IMR-90 (cell line): ENCODE measurements at regions not wholly inside any gene's neighbourhood (a gene's known extent, or its start where the extent isn't known, plus 50 kb on each side); places are given as distances from the start of the nearest gene placed in this dataset.

ENCODE experiments used
- CEBPB ChIP-seq: IDR thresholded peaks from 2 replicates; pipeline ENCODE4 v1.6.1; 2012; ENCODE audit warnings: low read depth, low read length, improper control_type of control experiment
- CHD1 ChIP-seq: IDR thresholded peaks from 2 replicates; pipeline ENCODE4 v1.6.1; 2012; ENCODE audit warnings: low read depth, low read length, improper control_type of control experiment
- CTCF ChIP-seq: conservative IDR thresholded peaks from 2 replicates; pipeline ENCODE4 v1.5.1; 2012; ENCODE audit warnings: mild to moderate bottlenecking, low read depth, low read length, improper control_type of control experiment
- FOS ChIP-seq: fragments of 150-350 bp; IDR thresholded peaks from 2 replicates; pipeline ENCODE4 v1.6.1; 2016; ENCODE audit warnings: low read depth, low read length
- MAFK ChIP-seq: IDR thresholded peaks from 2 replicates; pipeline ENCODE4 v1.6.1; 2012; ENCODE audit warnings: low read depth, low read length, improper control_type of control experiment
- MAZ ChIP-seq: IDR thresholded peaks from 2 replicates; pipeline ENCODE4 v1.6.1; 2012; ENCODE audit warnings: low read depth, mild to moderate bottlenecking, low read length, improper control_type of control experiment, moderate library complexity, borderline replicate concordance
- MXI1 ChIP-seq: IDR thresholded peaks from 2 replicates; pipeline ENCODE4 v1.6.1; 2012; ENCODE audit warnings: low read depth, mild to moderate bottlenecking, low read length, moderate library complexity, borderline replicate concordance
- NFE2L2 ChIP-seq: fragments of 150-350 bp; IDR thresholded peaks from 2 replicates; pipeline ENCODE4 v1.6.1; 2016; ENCODE audit warnings: low read depth, mild to moderate bottlenecking, low read length
- POLR2A ChIP-seq: IDR thresholded peaks from 2 replicates; pipeline ENCODE4 v1.6.1; 2012; ENCODE audit warnings: mild to moderate bottlenecking, low read depth, low read length
- RAD21 ChIP-seq: IDR thresholded peaks from 2 replicates; pipeline ENCODE4 v1.6.1; 2012; ENCODE audit warnings: low read length, improper control_type of control experiment
- RCOR1 ChIP-seq: IDR thresholded peaks from 2 replicates; pipeline ENCODE4 v1.6.1; 2012; ENCODE audit warnings: mild to moderate bottlenecking, low read length, improper control_type of control experiment; ENCODE audit not compliant: insufficient replicate concordance
- RFX5 ChIP-seq: IDR thresholded peaks from 2 replicates; pipeline ENCODE4 v1.8.0; 2012; ENCODE audit warnings: low read depth, mild to moderate bottlenecking, low read length, moderate library complexity
- TF ChIP-seq, protein P1 (sequence below): fragments of 150-350 bp; IDR thresholded peaks from 2 replicates; pipeline ENCODE4 v1.6.1; 2016; ENCODE audit warnings: low read depth, mild to moderate bottlenecking, low read length, moderate library complexity, borderline replicate concordance
- TF ChIP-seq, protein P2 (sequence below): fragments of 150-350 bp; IDR thresholded peaks from 2 replicates; pipeline ENCODE4 v1.6.1; 2017; ENCODE audit warnings: mild to moderate bottlenecking, antibody characterized with exemption, low read length, low read depth

DNA sequence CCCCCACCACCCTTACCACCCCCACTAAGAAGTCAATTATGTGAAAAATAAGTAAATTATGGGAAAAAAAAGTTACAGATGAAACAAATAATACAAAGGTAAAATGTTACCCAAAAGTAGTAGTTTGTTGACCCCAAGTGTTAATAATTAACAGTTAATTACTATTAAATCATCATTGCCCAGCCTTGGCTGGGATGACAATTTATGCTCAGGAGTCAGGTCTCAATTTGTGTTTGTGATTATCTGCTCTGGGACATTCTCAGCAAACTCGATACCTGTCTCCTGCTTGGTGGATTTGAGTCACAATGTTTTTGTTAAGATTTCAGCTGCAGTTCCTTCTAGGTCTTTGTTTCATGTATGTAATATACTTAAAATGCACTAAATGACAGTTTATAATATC is 172.3 kb upstream of the IRX3 start:
- TF ChIP-seq POLR2A (no peak), CEBPB (no peak), CTCF (no peak), RAD21 (no peak), MAFK (no peak), RFX5 (no peak), MXI1 (no peak), CHD1 (no peak), NFE2L2 (no peak), MAZ (no peak), RCOR1 (no peak), FOS (no peak)
- TF ChIP-seq, protein P1, sequence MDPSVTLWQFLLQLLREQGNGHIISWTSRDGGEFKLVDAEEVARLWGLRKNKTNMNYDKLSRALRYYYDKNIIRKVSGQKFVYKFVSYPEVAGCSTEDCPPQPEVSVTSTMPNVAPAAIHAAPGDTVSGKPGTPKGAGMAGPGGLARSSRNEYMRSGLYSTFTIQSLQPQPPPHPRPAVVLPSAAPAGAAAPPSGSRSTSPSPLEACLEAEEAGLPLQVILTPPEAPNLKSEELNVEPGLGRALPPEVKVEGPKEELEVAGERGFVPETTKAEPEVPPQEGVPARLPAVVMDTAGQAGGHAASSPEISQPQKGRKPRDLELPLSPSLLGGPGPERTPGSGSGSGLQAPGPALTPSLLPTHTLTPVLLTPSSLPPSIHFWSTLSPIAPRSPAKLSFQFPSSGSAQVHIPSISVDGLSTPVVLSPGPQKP = no peak
- TF ChIP-seq, protein P2, sequence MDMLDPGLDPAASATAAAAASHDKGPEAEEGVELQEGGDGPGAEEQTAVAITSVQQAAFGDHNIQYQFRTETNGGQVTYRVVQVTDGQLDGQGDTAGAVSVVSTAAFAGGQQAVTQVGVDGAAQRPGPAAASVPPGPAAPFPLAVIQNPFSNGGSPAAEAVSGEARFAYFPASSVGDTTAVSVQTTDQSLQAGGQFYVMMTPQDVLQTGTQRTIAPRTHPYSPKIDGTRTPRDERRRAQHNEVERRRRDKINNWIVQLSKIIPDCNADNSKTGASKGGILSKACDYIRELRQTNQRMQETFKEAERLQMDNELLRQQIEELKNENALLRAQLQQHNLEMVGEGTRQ = no peak
